Liver (tissue), 3 donors: ENCODE measurements at regions not wholly inside any gene's neighbourhood (a gene's known extent, or its start where the extent isn't known, plus 50 kb on each side); places are given as distances from the start of the nearest gene placed in this dataset.

ENCODE experiments used
- ATF3 ChIP-seq: IDR thresholded peaks from 2 replicates; pipeline ENCODE4 v1.6.1; 2016; ENCODE audit warnings: antibody characterized with exemption
- EGR1 ChIP-seq, 2 donors: IDR thresholded peaks; 2 replicates each; pipeline ENCODE4 v1.6.1; 2016 to 2018; ENCODE audit warnings: antibody characterized with exemption in 2 of 2, low read depth in 2 of 2
- FOXA1 ChIP-seq: IDR thresholded peaks from 2 replicates; pipeline ENCODE4 v1.6.1; 2016; ENCODE audit warnings: antibody characterized with exemption
- FOXA2 ChIP-seq: IDR thresholded peaks from 2 replicates; pipeline ENCODE4 v1.6.1; 2016; ENCODE audit warnings: antibody characterized with exemption
- GABPA ChIP-seq, 2 donors: IDR thresholded peaks in 1 of 2; conservative IDR thresholded peaks in 1 of 2; 2 replicates each; pipeline ENCODE4 v1.6.1; 2016; ENCODE audit warnings: antibody characterized with exemption in 2 of 2, mild to moderate bottlenecking in 1 of 2, moderate library complexity in 1 of 2
- HNF4A ChIP-seq, 2 donors: conservative IDR thresholded peaks; 2 replicates each; pipeline ENCODE4 v1.6.1; 2016; ENCODE audit warnings: antibody characterized with exemption in 2 of 2, mild to moderate bottlenecking in 2 of 2
- JUND ChIP-seq, 2 donors: IDR thresholded peaks; 2 replicates each; pipeline ENCODE4 v1.6.1; 2016; ENCODE audit warnings: antibody characterized with exemption in 2 of 2
- RAD21 ChIP-seq, 2 donors: IDR thresholded peaks; 2 replicates each; pipeline ENCODE4 v1.6.1; 2016; ENCODE audit warnings: antibody characterized with exemption in 2 of 2, mild to moderate bottlenecking in 2 of 2
- REST ChIP-seq: IDR thresholded peaks from 2 replicates; pipeline ENCODE4 v1.6.1; 2016; ENCODE audit warnings: antibody characterized with exemption, mild to moderate bottlenecking
- TAF1 ChIP-seq: conservative IDR thresholded peaks from 2 replicates; pipeline ENCODE4 v1.6.1; 2016; ENCODE audit warnings: antibody characterized with exemption, mild to moderate bottlenecking
- YY1 ChIP-seq: IDR thresholded peaks from 2 replicates; pipeline ENCODE4 v1.6.1; 2016; ENCODE audit warnings: antibody characterized with exemption, mild to moderate bottlenecking
- TF ChIP-seq, protein P1 (sequence below): fragments of 150-350 bp; IDR thresholded peaks from 2 replicates; pipeline ENCODE4 v1.5.1; 2017; ENCODE audit warnings: improper control_type of control experiment, low read depth, low read length; ENCODE audit not compliant: missing input control
- TF ChIP-seq, protein P2 (sequence below): IDR thresholded peaks from 2 replicates; pipeline ENCODE4 v1.6.1; 2016; ENCODE audit warnings: antibody characterized with exemption
- donor health status: healthy.
- donor health status: healthy.

DNA sequence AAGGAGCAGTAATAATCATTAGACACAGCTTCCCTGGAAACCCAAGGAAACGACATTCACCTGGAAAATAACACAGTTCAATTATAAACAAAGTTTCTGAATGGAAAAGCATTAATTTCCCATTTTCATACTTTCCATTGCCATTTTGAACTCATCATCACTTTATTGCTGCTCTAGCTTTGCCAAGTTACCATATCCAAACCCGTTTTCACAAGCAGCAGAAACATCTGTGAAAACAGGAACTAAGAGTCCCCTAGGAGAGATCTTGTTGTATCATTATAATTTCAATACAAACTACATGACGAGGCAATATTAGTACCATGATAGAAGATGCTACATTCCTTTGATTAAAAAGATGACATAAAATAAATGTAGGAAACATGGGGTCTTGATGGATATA, 597.0 kb upstream of the NRXN1 start:
- TF ChIP-seq, protein P1, sequence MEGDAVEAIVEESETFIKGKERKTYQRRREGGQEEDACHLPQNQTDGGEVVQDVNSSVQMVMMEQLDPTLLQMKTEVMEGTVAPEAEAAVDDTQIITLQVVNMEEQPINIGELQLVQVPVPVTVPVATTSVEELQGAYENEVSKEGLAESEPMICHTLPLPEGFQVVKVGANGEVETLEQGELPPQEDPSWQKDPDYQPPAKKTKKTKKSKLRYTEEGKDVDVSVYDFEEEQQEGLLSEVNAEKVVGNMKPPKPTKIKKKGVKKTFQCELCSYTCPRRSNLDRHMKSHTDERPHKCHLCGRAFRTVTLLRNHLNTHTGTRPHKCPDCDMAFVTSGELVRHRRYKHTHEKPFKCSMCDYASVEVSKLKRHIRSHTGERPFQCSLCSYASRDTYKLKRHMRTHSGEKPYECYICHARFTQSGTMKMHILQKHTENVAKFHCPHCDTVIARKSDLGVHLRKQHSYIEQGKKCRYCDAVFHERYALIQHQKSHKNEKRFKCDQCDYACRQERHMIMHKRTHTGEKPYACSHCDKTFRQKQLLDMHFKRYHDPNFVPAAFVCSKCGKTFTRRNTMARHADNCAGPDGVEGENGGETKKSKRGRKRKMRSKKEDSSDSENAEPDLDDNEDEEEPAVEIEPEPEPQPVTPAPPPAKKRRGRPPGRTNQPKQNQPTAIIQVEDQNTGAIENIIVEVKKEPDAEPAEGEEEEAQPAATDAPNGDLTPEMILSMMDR, result no peak
- TF ChIP-seq FOXA1, result no peak
- TF ChIP-seq TAF1, result no peak
- TF ChIP-seq REST, result no peak
- no peak for TF ChIP-seq JUND (IDR thresholded peaks at IDR 0.05)
- no peak for TF ChIP-seq YY1
- TF ChIP-seq RAD21 (IDR thresholded peaks at IDR 0.05), result no peak
- TF ChIP-seq GABPA (IDR thresholded peaks at IDR 0.05 in 1 of 2, conservative IDR thresholded peaks at IDR 0.05 in 1 of 2), result no peak
- TF ChIP-seq EGR1 (IDR thresholded peaks at IDR 0.05; ENCODE audit: low read depth in 2 of 2), result no peak
- TF ChIP-seq, protein P2, sequence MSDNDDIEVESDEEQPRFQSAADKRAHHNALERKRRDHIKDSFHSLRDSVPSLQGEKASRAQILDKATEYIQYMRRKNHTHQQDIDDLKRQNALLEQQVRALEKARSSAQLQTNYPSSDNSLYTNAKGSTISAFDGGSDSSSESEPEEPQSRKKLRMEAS, result no peak
- TF ChIP-seq HNF4A (conservative IDR thresholded peaks at IDR 0.05), result no peak
- TF ChIP-seq FOXA2, result no peak
- TF ChIP-seq ATF3, result no peak
